ENCODE measurements at regions not wholly inside any gene's neighbourhood (a gene's known extent, or its start where the extent isn't known, plus 50 kb on each side); places are given as distances from the start of the nearest gene placed in this dataset.

- H3K4me3 ChIP-seq: no peak overlapping the region
- no peaks in the 10 kb centered on the region for H3K36me3 ChIP-seq
- peaks cover 3% of the 10 kb centered on the region for H3K27me3 ChIP-seq
- no peaks in the 10 kb centered on the region for H3K4me1 ChIP-seq
- no peak for TF ChIP-seq EP300 (IDR thresholded peaks at IDR 0.05)
- TF ChIP-seq CTCF (IDR thresholded peaks at IDR 0.05): no peak
- no peak for TF ChIP-seq POLR2AphosphoS5 (IDR thresholded peaks at IDR 0.05)
- TF ChIP-seq POLR2A (IDR thresholded peaks at IDR 0.05): no peak
- WGBS, 2 donors (ENCODE audit: low coverage in 1 of 2): 83 to 84% methylated on average over 2 of the region's 2 CpGs
- no peaks in the 10 kb centered on the region for H3K9me3 ChIP-seq
- H3K27ac ChIP-seq: no peak overlapping the region
- no peak for ATAC-seq
Measured at GRCh38 chr5:159713773-159714172, 202.5 kb upstream of the ADRA1B start.

- TF ChIP-seq POLR2AphosphoS5 (IDR thresholded peaks at IDR 0.05) (no peak), EP300 (IDR thresholded peaks at IDR 0.05) (no peak), CTCF (IDR thresholded peaks at IDR 0.05) (no peak), POLR2A (IDR thresholded peaks at IDR 0.05) (no peak)
- Histone ChIP-seq H3K36me3 (no peaks in the 10 kb centered on the region), H3K9me3 (no peaks in the 10 kb centered on the region), H3K4me1 (no peaks in the 10 kb centered on the region), H3K4me3 (no peak overlapping the region), H3K27me3 (peaks cover 15% of the 10 kb centered on the region), H3K27ac (no peak overlapping the region)
- WGBS, 2 donors (ENCODE audit: low coverage in 1 of 2): 57 to 61% methylated on average over 2 to 3 of the region's 4 CpGs
- ATAC-seq: no peak
Measured at GRCh38 chr5:159725475-159725874, 190.8 kb upstream of the ADRA1B start.

GRCh38 chr5:159727167-159727566 lies 189.1 kb upstream of the ADRA1B start:
- Histone ChIP-seq H3K36me3 (no peaks in the 10 kb centered on the region), H3K9me3 (no peaks in the 10 kb centered on the region), H3K4me1 (no peaks in the 10 kb centered on the region), H3K4me3 (no peak overlapping the region), H3K27me3 (peaks cover 15% of the 10 kb centered on the region), H3K27ac (no peak overlapping the region)
- no peak for ATAC-seq
- no peak for TF ChIP-seq EP300 (IDR thresholded peaks at IDR 0.05)
- TF ChIP-seq POLR2A (IDR thresholded peaks at IDR 0.05): no peak
- no peak for TF ChIP-seq CTCF (IDR thresholded peaks at IDR 0.05)
- TF ChIP-seq POLR2AphosphoS5 (IDR thresholded peaks at IDR 0.05): no peak
- 53 to 67% methylated on average over 1 of the region's 1 CpG for WGBS, 2 donors (ENCODE audit: low coverage in 1 of 2)

GRCh38 chr5:159730285-159730684 lies 186.0 kb upstream of the ADRA1B start:
- Histone ChIP-seq H3K27ac (no peak overlapping the region), H3K36me3 (no peaks in the 10 kb centered on the region), H3K4me3 (no peak overlapping the region), H3K27me3 (peaks cover 15% of the 10 kb centered on the region), H3K4me1 (no peaks in the 10 kb centered on the region), H3K9me3 (no peaks in the 10 kb centered on the region)
- ATAC-seq: no peak
- WGBS, 2 donors (ENCODE audit: low coverage in 1 of 2): 59% methylated on average over 1 of the region's 1 CpG; no CpG with 5 or more reads in 1 of the 2 donors
- no peak for TF ChIP-seq POLR2AphosphoS5 (IDR thresholded peaks at IDR 0.05)
- TF ChIP-seq EP300 (IDR thresholded peaks at IDR 0.05): no peak
- TF ChIP-seq CTCF (IDR thresholded peaks at IDR 0.05): no peak
- TF ChIP-seq POLR2A (IDR thresholded peaks at IDR 0.05): no peak

- Histone ChIP-seq H3K36me3 (no peaks in the 10 kb centered on the region), H3K9me3 (no peaks in the 10 kb centered on the region), H3K27ac (no peak overlapping the region), H3K4me3 (no peak overlapping the region), H3K27me3 (peaks cover 11% of the 10 kb centered on the region), H3K4me1 (no peaks in the 10 kb centered on the region)
- 69 to 88% methylated on average over 1 to 3 of the region's 4 CpGs for WGBS, 2 donors (ENCODE audit: low coverage in 1 of 2)
- TF ChIP-seq CTCF (IDR thresholded peaks at IDR 0.05) (no peak), EP300 (IDR thresholded peaks at IDR 0.05) (no peak), POLR2A (IDR thresholded peaks at IDR 0.05) (no peak), POLR2AphosphoS5 (IDR thresholded peaks at IDR 0.05) (no peak)
- ATAC-seq: no peak
Measured at GRCh38 chr5:159732220-159732619, 184.1 kb upstream of the ADRA1B start.

All from gastroesophageal sphincter (tissue), 4 donors.